ENCODE measurements at regions not wholly inside any gene's neighbourhood (a gene's known extent, or its start where the extent isn't known, plus 50 kb on each side); places are given as distances from the start of the nearest gene placed in this dataset.

DNA sequence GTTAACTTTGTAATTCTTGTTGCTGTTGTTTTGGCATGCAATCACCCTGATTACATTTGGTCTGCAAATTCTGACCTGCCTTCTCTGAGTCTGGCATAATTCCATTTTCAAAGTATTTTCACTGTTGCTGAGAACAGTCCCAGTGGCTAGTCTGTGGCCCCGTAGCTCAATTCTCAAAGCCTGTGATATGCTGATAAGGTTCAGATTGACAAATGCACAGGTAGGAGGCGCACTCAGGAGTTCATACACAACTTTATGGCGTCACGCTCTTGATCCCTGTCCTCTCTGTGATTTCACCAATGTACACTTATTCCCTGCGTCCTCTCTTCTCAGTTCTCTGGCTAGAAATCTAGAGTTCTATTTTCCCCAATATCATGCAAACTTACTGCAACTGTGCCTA lies 376.6 kb upstream of the SLCO3A1 start:
- no peak for DNase-seq

DNA sequence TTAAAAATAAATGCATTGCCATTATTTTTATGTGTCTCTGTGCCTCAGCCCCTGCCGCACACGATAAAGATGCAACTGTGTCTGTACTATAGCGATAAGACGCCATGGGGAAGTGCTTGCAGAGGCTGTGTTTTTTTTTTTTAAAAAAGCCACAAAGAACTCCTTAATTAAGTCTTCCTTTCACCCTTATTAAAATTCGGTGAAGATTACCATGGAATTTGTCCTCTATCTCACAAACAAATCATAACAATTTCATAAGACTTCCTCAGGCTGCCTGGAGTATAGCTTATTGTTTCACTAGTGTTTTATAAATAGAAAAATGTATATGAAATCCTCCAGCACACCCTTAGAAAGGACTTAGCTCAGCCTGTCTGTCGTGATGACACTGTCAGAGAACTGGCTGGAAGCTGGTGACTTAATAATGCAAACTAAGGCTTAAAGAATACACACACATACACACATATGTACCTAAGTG lies 374.8 kb upstream of the SLCO3A1 start:
- no peak for DNase-seq

DNA sequence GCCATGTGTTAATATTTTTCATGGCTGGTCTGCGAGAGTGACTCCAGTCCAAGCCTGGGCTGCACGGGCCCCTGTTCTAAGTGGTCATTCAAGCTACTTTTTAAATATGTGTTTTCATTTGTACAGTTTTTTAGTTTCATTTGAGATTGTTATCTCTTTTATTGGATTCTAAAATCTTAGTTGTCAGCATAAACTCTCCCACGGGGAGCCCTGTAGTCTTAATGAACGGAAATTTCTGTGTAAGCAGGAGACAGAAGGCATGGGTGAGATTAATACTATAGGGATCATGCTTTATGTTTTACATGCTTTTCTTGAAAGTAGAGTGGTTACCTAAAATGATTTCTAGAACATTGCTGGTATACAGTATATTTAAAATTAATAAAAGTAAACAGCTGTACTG lies 373.1 kb upstream of the SLCO3A1 start:
- DNase-seq, result no peak

DNA sequence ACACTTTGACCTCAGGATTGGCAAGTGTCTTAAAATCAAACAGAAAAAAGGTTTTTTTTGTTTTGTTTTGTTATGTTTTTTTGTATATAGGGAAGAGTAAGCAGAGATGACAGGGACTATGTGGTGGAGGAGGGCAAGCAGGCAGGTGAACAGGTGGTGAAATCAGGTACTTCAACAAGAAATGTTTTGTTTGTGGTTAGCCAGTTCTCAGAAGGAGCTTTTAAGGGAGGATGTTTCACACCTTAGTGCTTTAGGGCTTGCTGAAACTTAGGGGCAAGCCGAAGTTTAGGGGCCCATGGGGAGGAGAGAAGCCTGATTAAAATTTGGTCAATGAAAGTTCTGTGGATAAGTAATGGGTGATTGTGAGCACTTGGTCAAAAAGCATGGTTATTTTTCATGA lies 370.7 kb upstream of the SLCO3A1 start:
- DNase-seq, result no peak

DNA sequence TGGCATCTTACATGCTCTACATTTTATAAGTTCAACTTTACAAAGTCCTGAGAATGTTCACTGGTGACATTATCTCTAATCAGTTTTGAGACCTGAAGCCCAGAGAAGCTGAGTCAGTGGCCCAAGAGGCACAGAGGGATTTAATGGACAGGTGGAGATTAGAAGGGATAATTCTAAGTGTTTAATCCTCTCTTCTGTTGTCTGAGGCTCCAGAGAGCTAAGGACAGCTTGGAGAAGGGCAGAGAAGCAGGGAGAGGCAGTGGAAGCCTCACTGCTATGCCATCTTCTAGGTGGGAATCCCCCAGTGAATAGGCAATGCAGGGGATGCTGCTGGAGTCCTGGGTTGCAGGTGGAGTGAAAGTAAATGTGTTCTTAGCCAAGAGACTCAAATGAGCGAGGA lies 369.4 kb upstream of the SLCO3A1 start:
- no peak for DNase-seq

DNA sequence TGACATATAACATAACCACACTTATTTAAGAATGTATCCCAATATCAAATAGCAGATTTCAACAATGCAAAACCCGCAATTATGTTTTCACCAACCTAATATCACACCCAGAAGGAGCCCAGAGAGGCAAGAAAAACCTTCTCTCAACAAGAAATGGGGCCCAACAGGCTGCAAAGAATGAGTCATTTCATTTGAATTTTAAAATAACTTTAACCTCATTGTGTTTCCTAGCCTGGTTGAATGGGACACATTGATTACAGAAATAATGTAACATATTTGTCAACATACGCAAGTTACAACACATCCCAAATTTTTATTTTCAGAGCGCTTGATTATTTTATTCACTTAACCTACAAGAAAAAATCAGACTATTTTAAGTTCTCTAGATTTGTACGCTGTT lies 365.1 kb upstream of the SLCO3A1 start:
- DNase-seq, result no peak

DNA sequence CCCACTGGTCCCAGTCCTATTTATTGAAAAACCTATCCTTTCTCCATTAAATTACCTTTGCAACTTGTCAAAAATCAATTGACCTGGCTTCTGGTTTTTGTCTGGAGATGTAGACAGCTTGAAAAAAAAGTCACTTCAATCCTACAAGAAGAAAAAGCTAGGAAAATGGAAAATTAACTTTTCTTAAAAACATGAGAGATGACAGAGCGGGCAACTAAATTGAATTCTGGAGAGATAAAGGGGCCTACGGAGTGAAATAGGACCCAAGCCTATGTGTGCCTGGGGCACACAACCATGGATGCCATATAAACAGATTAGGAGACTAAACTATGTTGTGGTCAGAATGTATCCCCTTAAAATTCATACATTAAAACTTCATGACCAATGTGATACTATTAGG lies 363.3 kb upstream of the SLCO3A1 start:
- no peak for DNase-seq

DNA sequence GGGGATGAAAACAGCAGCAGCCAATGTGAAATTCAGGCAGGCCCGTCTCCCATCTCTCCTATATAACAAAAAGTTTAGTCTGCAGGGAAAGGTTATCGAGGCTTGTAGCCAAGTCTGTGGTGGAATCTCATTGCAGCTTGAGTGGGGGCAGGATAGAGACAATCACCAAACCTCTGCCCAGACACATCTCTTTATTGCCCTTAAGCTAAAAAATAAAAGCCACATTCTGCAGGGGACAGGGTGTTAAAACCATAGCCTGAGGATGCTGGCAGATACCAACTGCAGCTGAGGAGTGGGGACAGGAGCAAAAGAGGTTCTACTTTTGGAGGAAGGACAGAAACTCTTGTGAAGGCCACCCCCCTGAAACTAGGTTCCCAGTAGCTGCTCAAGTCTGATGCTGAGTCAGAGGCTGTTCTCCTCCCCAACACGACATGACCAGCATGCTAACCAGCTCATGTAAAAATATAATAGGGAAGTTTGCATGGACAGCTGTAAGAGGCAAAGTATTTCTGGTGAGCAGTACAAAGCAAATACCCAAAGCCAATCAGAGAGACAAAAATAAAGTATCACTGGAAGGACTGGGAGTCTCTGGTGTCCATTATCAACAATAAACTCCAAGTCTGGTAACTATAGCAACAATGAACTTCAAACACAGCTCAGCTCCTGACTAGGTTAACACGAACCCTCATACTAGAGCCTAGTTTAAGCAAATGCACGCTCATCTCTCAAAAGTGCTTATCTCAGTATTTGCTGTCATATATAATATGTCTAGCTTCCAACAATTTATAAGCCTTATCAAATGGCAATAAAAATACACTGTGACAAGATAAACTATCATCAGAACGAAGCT lies 362.2 kb upstream of the SLCO3A1 start:
- DNase-seq, result no peak

DNA sequence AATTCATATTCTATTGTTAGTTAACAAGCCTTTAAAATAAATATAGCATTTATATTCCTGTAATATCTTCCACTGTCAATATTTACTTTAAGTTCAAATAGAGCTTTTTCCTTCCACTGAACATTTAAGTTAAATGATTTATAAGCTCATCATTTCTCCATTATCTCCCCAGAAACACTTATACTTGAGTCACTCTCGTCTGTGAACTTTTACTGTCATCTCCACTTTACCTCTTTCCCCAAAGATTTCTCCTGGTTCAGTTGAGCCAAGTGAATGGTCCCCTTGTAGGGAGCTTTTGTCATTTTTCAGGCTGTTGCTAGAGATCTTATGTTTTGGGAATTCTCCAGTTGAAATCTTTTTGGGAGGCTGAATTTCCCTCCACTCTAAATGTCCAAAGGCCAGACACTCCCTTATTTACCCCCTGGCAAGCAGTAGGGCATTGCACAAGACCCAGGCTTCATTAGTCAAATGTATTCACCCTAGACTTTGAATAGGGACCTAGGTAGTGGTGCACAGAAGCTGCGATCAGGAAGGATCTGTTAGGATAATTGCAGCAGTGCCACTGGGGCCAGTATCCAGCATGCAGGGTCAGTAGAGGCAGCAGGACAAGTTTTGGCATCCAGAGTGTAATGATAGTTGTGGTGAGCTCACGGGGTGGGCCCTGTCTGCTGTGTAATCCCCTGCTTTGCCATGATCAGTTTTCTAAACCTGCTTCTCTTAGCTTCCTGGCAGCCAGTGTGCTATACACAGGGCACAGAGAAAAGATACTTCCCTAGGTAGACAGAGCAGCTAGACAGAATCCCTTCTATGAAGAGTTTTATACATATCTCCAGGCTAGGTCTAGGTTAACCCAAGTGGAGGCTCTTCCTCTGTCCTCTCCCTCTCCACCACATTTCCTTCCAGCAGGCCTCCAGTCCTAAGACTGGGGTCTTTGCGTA lies 356.5 kb upstream of the SLCO3A1 start:
- peak; percentile 90 for DNase-seq

DNA sequence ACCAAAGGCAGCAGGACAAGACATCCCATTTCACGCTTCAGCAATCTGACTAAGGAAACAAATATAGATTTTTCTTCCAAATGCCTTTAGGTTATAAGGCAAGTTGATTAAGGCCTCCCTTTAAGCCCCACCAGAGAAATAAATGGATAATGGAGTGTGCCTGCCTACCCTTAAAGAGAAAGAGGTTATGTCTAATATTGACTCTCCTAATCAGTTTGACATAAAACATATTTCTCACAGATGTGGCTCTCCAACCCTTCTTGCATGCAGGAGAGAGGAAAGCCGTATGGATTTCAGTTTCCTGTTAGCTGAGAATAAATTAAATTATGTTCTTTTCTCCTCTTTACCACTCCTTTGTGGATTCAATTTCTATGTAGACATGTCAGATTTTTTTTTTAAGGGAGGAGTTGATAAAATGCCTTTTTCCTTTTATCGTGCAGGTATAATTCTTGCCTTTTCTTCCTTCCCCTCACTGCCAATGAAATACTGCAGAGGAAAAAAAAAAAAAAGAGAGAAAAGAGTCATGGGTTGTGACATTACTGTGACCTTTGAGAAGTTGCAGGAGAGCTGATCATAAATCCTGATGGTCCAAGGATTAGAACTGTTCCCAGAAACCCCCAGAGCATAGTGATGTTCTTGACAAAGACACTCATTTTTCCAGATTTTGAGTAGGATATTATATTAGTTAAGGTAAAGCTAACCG lies 355.3 kb upstream of the SLCO3A1 start:
- no peak for DNase-seq

DNA sequence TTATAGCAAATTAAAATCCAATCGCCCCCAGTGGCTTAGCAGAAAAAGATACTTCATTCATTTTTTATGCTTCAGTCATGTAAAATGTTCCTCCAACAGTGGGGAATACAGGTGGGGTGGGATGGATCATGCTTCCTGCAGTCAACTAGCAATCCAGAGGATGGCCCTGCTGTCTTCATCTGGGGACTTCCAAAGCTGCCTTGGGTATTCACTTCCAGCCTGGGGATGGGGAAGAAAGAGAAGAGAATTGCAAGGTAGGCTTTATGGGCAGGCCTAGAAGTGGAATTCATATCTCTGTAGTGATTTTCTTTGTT lies 354.8 kb upstream of the SLCO3A1 start:
- no peak for DNase-seq

DNA sequence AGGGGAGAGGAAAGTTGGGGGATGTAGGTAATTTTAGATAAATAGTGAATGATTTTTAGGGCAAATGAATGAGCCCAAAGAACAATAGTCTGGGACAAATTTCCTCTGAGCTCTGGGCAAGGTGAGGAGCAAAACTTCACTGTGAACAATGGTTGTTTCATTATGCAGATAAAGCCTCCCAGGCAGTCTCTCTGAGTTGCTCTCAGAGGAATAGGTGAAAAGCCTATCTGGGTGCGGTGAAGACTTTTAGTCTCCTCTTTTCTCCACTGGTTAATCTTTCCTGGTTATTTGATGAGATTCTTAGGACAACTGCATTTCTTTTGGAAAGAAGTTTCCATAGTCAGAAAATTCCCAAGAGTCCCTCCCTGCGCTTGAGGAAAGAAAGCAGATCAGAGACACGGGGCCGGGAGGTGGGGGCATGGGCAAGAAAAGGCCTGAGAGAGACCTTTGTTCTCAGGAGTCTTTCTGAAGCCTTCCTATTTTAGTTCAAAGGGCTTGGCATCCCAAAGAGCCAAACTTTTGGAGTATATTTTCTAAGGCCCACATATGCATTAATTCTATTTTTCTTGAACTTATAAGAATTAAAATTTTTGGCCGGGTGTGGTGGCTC lies 353.6 kb upstream of the SLCO3A1 start:
- DNase-seq, result no peak

DNA sequence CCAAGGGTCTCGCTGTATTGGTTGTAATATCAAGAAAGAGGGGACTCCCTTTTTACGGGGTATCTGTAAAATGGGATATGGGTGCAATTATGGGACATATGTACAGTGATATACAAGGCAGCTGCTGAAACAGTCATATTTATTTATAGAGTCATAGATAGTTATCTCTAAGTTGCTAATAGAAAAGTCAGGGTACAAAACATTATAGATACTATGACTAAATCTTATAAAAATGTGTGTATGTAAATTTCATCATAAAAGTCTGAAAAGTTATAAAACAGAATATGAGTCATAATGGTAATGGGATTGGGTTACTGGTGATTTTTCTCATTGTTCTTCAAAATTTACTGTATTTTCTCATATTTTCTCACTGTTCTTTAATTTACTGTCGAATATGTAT lies 344.9 kb upstream of the SLCO3A1 start:
- DNase-seq, result no peak

DNA sequence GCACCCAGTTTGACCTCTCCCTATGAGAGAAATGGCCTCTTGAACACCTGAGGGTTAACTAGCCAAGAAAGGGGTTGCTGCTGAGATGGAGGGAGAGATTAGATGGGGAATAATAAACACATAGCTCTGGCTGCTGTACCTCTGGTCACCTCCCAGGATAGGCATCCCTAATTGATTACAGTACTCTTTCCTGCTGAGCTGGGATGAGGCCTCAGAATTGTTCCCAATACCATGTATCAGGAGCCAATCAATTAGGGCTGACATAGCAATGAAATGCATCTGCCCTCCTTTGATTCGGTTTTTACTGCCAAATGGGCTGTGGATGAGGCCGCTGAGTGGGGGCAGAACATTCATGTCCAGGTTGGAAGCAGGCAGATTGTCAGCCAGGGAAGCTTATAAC lies 339.4 kb upstream of the SLCO3A1 start:
- DNase-seq, result no peak

DNA sequence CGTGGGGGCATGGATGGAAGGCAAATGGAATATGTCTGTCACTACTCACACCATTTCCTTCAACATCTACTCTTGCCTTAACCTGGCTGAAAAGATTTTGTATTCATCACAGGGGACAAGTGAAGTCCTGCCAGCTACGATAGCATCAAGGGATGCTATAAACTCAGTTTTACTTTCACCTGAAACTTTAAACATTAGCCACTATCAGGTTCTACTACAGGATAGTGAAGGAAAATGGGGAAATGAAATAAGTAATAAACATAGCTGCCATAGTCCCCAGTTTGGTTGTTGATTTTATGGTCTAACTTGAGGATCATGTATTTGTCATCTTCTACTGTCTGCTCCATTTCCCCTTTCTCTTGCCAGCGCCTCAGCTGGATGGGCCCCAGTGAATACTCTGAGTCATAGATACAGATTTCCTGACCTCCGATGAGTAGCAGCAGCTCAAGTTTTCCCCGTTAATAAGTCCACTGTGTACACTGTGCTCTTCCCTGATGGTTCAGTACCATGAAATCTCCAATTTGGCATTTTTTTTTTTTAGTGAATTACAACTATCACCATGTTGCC lies 338.2 kb upstream of the SLCO3A1 start:
- no peak for DNase-seq

DNA sequence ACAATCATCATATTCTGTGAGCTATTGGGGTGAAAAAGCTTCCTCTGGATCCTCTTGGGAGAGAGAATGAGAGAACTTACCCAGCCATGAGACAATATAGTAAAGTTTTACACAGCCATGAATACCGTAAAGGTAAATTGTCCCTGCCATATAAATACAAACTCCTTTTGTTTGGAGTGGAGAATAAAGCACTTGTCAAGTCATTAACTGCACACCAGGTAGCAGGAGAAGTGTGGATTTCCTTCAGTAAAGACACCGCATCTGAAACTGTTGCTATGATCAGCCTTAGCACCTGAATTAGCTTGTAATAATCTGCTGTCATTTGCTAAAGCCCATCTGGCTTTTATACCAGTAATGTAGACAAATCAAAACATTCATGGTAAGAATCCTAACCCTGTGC lies 336.6 kb upstream of the SLCO3A1 start:
- no peak for DNase-seq

DNA sequence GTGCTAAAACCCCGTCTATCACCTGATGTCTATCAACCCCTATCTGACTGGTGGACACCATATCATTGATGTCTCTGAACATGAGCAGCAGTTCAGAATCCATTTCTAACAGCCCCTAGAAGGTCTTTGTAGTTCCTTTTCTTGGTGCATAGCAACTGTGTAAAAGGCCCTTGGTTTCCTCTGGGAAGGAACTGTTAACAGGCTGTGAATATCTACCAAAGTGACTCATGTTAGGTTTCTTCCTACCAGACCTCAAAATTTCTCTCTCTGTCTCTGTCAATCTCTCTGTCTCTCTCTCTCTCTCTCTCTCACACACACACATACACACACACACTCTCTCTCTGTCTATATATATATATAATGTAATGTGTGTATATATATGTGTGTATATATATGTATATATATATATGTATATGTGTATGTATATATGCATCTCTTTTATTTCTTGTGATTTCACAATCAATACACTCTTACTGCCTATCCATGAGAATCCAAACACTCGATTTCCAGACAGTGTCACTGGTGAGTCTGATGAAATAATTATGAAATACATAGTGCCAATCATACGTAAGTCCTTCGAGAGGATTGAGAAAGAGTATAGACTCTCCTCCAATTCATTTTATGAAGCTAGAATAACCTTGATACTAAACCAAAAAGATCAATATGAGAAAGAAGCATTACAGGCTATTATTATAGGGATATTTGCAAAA lies 335.9 kb upstream of the SLCO3A1 start:
- no peak for DNase-seq

DNA sequence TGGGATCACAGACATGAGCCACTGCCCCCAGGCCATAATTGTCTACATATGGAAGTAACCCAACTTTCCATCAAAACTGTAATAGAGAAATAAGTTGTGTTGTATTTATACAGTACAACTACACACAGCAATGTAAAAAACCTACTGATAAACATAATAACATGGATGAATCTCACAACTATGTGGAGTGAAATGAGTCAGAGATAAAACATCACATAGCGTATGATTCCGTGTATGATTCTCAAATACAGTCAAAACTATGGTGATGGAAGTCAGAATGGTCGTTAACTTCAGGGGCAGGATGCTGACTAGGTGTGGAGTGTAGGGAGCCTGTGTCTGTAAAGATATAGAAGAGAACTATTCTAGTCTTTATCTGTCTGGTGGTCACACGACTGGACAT lies 332.7 kb upstream of the SLCO3A1 start:
- DNase-seq, result no peak

DNA sequence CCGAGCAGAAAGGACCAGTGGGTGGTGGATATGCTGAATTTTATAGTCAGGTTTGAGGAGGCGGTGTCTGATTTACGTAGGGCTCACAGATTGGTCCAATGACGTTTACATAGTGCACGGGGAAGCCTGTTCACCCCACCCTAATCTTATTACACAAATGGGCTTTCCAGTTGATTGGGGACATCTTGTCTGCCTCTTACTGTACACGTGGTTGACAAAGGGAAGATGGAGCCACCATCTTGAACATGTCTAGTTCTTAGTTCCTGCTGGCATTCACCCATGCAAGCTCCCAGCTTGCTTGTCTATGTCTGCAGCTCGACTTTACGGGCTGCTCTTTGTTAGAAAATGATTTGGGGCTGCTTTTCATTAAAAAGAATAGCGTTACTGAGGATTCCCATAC lies 332.0 kb upstream of the SLCO3A1 start:
- no peak for DNase-seq

DNA sequence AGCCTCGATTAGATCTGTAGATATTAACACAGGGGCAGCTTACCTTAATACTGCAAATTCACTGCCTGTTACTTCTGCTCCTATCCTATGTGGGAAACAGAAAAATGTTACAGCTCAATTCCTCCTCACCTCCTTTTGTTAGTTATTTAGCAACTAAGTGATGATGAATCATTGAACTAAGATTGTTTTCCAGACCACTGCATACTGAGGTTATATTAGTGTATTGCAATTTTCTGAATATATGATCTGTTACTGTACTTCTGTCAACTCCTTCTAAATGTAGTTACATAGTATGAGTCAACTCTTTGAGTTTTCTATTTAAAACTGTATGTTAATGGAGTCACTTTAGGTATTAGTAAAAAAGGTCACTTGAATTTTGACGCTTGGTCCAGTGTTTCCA lies 331.5 kb upstream of the SLCO3A1 start:
- no peak for DNase-seq

DNA sequence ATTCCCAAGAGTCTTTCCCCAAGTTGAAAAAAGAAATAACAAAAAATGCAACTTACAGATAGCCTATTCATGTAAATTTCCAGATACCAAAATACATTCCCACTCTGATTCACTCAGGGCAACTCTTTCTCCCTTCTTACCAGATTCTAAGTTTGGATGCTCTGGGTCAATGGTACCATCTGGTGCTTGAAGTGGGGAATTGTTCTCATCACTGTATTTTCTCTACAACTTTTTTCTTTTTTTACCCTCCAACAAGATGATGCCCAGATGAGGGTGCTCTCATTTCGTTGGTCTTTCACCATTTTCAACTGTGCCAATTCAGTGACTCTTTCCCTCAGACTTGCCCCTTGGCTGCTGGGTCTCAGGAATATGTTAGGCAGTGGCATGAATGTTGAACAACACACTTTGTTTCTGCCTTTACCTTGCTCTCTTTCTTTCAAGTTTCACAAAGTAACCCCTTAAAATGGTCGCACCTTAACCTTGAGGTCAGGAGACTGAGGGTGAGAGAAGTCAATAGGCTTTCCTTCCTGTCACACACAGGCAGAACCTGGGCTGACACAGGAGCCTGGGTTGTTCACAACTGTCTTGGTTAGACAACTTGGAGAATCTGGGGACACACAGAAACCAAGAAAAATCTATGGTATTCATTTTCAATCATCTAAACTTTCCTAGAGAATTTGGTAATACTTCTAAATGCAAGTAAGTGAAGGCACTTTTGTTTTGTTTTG lies 330.7 kb upstream of the SLCO3A1 start:
- peak; percentile 8 for DNase-seq
